ENCODE measurements at regions not wholly inside any gene's neighbourhood (a gene's known extent, or its start where the extent isn't known, plus 50 kb on each side); places are given as distances from the start of the nearest gene placed in this dataset.

- no peak for TF ChIP-seq CTCF (IDR thresholded peaks at IDR 0.05; ENCODE audit: low read depth, low read length)
- no peak overlapping the region for H3K4me3 ChIP-seq (ENCODE audit: low read depth, low read length)
- no peak overlapping the region for H3K27ac ChIP-seq
- no peaks in the 10 kb centered on the region for H3K27me3 ChIP-seq (ENCODE audit: insufficient read depth, low read depth, severe bottlenecking)
- DNase-seq: no peak
- H3K9me3 ChIP-seq (ENCODE audit: severe bottlenecking): peaks cover 6% of the 10 kb centered on the region
- no peaks in the 10 kb centered on the region for H3K36me3 ChIP-seq
These were observed 88.7 kb upstream of the XPO1 start for GRCh38 chr2:61626827-61627226.

- TF ChIP-seq CTCF (IDR thresholded peaks at IDR 0.05; ENCODE audit: low read depth, low read length): no peak
- no peak overlapping the region for H3K27ac ChIP-seq
- no peaks in the 10 kb centered on the region for H3K27me3 ChIP-seq (ENCODE audit: insufficient read depth, low read depth, severe bottlenecking)
- no peak overlapping the region for H3K4me3 ChIP-seq (ENCODE audit: low read depth, low read length)
- H3K9me3 ChIP-seq (ENCODE audit: severe bottlenecking): peaks cover 6% of the 10 kb centered on the region
- H3K36me3 ChIP-seq: no peaks in the 10 kb centered on the region
- no peak for DNase-seq
These were observed 85.6 kb upstream of the XPO1 start for GRCh38 chr2:61623747-61624146.

- no peak overlapping the region for H3K4me3 ChIP-seq (ENCODE audit: low read depth, low read length)
- no peak for DNase-seq
- H3K9me3 ChIP-seq (ENCODE audit: severe bottlenecking): no peaks in the 10 kb centered on the region
- TF ChIP-seq CTCF (IDR thresholded peaks at IDR 0.05; ENCODE audit: low read depth, low read length): no peak
- H3K27me3 ChIP-seq (ENCODE audit: insufficient read depth, low read depth, severe bottlenecking): no peaks in the 10 kb centered on the region
- no peak overlapping the region for H3K27ac ChIP-seq
- no peaks in the 10 kb centered on the region for H3K36me3 ChIP-seq
These were observed 82.3 kb upstream of the XPO1 start for GRCh38 chr2:61620244-61621159.

- TF ChIP-seq CTCF (IDR thresholded peaks at IDR 0.05; ENCODE audit: low read depth, low read length): no peak
- Histone ChIP-seq H3K27me3 (ENCODE audit: insufficient read depth, low read depth, severe bottlenecking) (no peaks in the 10 kb centered on the region), H3K4me3 (ENCODE audit: low read depth, low read length) (no peak overlapping the region), H3K9me3 (ENCODE audit: severe bottlenecking) (no peaks in the 10 kb centered on the region), H3K27ac (no peak overlapping the region), H3K36me3 (no peaks in the 10 kb centered on the region)
- no peak for DNase-seq
These were observed 81.4 kb upstream of the XPO1 start for GRCh38 chr2:61619561-61619960.

- no peak overlapping the region for H3K4me3 ChIP-seq (ENCODE audit: low read depth, low read length)
- no peak for DNase-seq
- H3K9me3 ChIP-seq (ENCODE audit: severe bottlenecking): no peaks in the 10 kb centered on the region
- TF ChIP-seq CTCF (IDR thresholded peaks at IDR 0.05; ENCODE audit: low read depth, low read length): no peak
- H3K27me3 ChIP-seq (ENCODE audit: insufficient read depth, low read depth, severe bottlenecking): no peaks in the 10 kb centered on the region
- H3K27ac ChIP-seq: no peak overlapping the region
- no peaks in the 10 kb centered on the region for H3K36me3 ChIP-seq
These were observed 79.5 kb upstream of the XPO1 start for GRCh38 chr2:61617610-61618009.
